ENCODE measurements at regions not wholly inside any gene's neighbourhood (a gene's known extent, or its start where the extent isn't known, plus 50 kb on each side); places are given as distances from the start of the nearest gene placed in this dataset.

GRCh38 chr5:66452109-66452508, 144.1 kb upstream of the MAST4 start:
- TF ChIP-seq EZH2 (IDR thresholded peaks at IDR 0.05) (no peak), CTCF (IDR thresholded peaks at IDR 0.05) (no peak), EZH2phosphoT487 (IDR thresholded peaks at IDR 0.05) (no peak)

Measured in neural progenitor cell (in vitro differentiated cells).